Fibroblast of gingiva (primary cell): ENCODE measurements at regions not wholly inside any gene's neighbourhood (a gene's known extent, or its start where the extent isn't known, plus 50 kb on each side); places are given as distances from the start of the nearest gene placed in this dataset.
A peak's percentile ranks its signal among the peaks of the same experiment; 100 is the strongest.

ENCODE experiments used
- DNase-seq: peaks from one replicate; pipeline ENCODE4 v3.0.0-alpha.2; 2011; ENCODE audit warnings: low read depth

DNA sequence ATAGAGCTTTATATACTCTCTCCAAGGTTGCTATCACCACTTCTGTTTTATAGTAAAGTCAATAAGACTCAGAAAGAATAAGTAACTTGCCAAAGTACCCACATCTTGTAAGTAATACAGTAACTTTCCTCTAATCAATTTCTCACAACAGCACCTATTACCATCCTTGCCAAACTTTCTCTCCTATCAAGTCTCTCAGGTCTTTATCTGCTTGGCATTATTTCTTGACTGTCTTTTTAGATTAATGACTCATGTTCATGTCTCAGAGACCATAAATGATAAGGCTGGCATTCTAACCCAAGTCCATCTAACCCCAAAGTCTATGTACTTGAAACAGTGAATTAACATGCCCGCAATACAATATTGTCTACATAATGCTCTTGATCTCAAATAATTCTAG lies 618.0 kb upstream of the ZEB2 start:
- DNase-seq, result no peak

- no peak for DNase-seq
These were observed 617.3 kb upstream of the ZEB2 start for GRCh38 chr2:145137211-145137610.

DNA sequence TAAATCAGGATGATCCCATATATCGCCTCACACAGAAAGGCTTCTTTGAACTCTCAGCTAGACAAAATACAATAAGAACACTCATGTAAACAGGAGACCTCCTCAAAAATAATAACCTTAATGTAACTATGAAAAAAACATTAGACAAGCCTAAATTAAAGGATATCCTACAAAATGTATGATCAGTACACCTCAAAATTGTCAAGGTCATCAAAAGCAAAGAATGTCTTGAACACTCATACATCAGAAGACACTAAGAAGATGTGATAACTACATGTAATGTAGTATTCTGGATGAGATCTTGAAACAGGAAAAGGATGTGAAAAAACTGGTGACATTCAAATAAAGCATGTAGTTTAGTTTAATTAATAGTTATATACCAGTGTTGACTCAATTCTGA lies 616.8 kb upstream of the ZEB2 start:
- no peak for DNase-seq

DNA sequence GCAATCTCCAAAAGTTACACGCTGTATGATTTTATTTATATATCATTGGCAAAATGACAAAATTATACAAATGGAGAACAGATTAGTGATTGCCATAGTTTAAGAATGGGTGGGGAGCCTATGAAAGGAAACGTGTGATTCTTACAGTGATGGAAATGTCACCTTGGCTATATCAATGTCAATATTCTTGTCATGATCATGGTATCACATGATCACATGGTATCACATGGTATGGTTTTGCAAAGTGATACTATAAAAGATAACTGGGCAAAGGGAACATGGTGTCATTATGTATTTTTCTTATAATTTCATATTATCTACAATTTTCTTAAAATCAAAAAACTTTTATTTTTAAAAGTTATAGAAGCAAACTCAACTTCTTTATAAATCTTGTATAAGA lies 606.2 kb upstream of the ZEB2 start:
- no peak for DNase-seq

DNA sequence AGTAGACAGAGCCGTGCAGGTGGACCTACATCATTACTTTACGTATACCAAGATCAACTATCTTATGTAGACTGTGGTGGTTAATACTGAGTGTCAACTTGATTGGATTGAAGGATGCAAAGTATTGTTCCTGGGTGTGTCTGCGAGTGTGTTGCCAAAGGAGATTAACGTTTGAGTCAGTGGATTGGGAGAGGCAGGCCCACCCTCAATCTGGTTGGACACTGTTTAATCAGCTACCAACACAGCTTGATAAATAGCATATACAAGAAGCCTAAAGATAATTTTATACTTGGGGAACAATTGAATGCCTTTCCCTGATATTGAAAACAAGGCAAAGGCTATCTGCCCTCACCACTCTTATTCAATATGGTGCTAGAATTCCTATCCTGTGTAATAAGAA lies 604.2 kb upstream of the ZEB2 start:
- DNase-seq, result no peak

GRCh38 chr2:145123606-145124005 lies 603.7 kb upstream of the ZEB2 start:
- no peak for DNase-seq

DNA sequence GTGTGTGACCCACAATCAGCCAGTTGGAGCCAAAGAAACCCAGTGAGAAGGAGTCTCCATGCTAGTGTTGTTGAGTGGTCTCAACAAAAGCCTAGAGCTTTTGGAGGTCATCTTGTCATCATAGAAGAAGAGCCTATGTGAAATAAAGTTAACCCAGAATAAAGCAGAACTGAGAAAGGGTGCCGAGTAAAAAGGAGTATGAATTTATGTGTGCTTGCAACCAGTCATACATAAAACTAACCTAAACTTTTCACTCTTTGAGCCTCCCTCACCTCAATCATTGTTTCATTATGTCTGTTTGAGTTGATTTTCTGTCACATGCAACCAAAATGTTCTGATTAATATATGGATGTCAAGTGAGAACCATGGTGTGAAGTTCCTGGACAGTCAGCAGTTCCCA lies 599.3 kb upstream of the ZEB2 start:
- no peak for DNase-seq

DNA sequence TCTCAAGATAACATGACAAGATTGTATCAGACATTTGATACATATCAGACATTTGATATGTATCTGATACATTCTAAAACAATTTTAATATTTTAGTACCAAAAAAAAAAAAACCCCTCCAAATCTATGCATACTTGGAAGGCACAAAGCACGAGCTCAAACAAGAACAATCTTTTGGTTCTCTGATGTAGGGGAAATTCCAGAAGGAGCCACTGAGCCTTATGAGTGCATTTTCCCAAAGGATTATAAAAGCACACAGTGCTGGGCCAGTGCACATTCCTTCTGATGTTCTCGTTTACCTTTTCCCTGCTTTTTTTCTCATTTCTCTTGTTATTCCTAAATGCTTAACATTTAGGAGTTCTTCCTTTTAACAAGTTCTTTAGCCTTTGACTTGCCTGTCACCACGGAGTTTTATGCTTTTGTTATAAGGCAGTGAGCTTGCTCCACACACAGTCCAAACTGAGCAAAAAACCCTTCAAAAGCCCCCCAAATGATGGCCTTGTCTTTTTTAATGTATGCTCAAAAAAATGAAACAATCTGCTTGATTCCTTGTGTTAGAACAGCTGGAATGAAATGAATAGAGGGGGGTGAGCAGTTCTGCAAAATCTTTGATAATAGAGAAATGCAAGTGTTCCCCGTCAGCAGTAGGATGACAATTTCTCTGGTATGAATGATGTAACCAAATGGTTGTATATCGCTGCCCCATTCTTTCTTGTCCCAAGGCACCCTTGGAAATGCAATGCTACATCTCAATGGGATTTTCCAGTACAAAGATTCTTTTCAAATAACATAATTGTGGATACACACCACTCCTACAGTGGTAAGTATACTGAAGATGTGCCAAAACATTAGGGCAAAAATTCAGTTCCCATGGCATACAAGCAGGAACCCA lies 597.2 kb upstream of the ZEB2 start:
- no peak for DNase-seq

DNA sequence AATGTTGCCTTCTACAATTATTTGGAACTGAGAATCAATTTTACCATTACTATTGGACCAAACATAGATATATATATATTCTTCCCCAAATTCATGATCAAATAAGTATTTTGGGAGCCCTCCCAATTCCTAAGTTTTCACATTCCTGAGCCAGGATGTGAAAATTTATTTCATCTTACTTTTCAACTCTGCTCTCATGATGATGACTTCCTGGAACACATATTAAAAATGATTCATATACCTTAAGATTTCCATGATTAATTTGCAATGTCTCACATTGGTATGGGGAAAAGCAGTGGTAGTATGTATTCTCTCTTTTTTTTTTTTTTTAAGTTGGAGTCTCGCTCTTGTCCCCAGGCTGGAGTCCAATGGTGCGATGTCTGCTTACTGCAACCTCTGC lies 596.1 kb upstream of the ZEB2 start:
- no peak for DNase-seq

DNA sequence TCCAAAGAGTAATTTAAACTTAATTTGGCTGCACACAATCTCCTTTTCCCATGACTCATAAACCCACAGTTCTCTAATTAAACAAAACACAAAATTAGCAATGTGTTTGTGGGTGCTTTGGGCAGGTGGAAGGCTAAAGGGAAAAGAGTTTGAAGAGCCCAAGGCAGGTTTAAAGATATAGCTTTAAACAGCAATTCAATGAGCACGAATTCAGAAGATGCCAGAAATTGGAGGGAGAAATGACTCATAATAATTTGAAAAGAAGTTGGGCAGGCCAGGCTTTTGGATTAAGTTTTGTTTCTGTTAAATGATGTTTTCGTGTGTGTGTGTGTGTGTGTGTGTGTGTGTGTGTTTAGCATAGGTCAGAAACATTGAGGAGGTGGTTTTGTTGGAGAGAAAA lies 594.8 kb upstream of the ZEB2 start:
- DNase-seq, result peak; percentile 12

DNA sequence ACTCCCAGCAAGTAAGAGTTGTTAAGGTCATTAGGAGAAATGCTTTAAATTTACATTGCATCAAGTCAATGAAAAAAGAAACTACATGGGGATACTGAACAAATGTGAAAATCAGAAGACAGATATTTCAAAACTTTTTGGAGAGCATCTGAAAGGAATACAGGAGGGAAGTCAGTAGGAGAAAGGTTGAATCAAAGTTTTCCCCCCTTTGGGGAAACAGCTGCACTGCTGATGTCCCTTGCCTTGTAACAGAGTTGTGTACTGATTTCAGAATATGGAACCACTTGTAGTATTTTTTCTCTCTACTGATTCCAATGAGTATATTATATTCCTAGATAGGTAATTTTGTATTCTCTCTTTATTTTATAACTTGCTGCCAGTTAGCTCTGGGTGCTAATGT lies 592.5 kb upstream of the ZEB2 start:
- no peak for DNase-seq

DNA sequence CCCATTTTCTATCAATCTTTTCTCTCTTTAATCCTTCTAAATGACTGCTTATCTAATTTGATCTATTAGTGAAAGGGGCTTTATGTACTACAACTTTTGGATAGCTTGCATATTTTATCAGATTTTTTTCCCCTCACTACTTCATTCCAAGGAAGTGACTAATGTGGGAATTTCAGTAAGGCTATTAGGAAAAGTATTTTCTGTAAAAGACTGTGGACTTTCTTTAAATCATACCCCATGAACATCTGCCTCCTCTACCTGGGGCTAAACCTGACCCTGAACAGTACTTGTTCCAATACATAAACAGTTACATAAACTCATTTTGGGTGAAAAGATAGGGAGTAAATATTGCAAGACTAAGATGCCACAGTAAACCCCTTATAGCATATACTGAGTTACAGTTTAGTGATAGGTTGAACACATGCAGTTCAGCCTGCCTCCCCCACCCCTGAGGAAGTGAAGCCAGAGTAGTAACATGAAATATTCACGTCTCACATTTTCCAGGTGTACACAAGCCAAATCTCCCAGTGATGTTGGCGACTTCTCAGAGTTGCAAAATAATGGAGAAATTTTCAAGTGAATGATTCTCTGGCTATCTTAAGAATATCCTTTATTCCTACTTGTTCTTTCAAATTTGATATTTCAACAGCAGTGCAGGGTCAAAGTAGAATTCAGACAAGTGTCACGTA lies 590.9 kb upstream of the ZEB2 start:
- no peak for DNase-seq

DNA sequence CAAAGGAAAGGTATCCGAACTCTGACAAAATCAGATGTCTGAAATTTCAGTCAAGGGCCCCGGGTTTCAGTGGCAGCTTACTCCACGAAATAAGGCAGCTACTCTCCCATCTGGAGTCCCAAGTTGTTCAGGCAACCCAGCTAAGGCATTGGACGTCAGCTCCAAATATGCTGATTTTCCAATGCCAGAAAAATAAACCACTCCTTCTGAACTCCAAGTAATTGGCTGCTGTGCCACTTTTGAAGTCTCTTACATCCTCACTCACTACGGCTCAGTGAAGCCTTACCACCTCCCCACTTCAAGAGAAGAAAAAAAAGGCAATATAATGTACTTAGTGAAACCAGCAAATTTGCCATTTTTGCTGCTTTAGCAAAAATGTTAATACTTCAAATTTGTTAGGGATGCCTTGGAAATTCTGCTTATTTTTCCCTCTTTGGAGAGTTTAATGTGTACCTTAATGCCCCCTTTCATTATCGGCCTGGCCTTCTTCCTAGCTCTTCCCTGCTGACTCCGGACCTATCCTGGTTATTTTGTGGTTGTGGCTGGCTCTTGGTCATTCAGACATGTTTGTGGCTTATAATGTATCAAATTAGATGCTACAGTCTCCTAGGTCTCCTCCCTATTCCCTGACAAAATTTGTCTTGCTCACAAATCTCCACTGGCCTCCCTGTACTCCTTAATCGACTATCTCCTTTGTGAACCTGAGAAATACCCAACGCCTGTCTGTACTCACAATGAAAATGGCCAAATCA lies 589.2 kb upstream of the ZEB2 start:
- no peak for DNase-seq

DNA sequence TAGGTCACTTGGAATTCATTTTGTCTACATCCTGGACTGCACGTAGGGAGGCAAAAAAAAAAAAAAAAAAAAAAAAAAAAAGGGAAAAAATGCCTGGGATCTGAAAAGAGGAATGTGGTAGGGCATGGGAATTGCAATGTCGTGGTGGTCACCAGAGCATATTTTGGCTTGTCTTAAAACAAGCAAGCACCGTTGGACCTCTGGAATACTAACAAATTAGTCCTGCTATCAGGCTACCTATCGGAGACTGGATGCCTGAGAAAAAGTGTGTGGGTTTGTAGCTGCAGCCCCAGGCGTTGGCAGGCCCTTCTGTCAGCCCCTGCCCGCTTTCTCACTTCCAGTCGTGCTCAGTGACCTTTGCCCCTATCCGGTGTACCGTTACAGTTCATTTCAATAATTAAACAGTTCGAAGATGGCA lies 588.5 kb upstream of the ZEB2 start:
- no peak for DNase-seq

DNA sequence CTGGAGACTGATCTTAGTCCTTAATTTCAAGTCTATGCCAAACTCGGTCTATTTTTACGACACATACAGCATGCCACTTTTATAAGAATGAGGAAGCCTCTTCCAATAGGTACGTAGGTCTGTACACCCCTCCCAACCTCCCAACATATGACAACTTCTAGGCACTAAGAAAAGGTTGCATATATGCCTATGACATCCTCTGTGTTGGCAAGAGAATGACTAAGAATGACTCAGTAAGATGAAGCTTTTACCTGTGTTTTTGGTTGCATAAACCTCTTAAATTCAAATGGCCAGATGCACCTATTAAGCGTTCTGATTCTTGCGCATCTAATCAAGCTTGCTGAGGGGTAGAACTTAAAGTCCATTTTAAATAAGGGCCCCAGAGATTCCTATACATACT lies 586.4 kb upstream of the ZEB2 start:
- no peak for DNase-seq

DNA sequence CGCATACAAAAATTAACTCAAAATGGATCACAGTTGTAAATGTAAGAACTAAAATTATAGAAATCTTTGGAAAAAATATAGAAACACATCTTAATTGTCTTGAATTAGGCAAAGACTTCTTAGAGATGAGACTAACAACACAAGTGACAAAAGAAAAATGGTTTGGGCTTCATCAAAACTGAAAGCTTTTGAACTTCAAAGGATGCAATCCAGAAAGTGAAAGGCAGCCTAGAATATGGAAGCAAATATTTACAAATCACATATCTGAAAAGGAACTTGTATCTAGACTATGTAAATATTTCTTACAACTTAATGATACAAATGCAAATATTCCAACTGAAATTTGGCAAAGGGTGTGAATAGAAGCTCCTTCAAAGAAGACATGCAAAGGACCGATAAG lies 582.8 kb upstream of the ZEB2 start:
- no peak for DNase-seq

DNA sequence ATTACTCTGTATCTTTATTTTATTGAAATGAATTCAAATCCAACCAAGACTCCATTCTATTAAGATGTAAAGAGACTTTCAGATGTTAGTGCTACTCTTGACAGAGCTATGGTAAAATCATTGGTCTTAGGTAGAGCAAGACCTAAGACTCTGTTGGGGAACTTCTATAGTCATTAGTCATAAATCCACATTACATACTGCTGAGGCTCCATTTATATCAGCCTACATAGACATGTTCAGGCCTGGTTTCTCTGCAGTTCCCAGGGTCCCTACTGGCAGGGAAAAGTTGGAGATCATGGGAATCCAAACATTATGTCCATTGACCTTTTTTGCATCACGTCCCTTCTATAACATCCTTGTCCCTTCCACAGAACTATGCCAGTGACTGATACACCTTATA lies 580.4 kb upstream of the ZEB2 start:
- no peak for DNase-seq

DNA sequence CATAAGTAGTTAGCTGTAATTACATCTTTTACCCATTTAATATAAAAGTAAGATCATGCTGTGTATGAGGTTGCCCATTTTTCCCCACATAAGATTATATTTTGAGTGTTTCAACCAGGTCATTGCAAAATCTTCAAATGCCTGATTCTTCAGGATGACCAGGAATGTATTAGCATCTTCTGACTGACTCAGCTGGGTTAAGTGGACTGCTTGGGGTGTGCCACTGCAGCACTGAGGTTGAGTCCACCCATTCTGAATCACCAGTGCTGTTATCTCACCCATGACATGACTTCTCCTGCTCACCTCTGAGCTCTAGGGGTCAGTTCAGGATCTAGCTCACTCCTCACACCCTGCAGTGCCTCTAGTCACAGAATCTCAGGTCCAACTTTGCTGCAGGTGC lies 576.7 kb upstream of the ZEB2 start:
- no peak for DNase-seq

DNA sequence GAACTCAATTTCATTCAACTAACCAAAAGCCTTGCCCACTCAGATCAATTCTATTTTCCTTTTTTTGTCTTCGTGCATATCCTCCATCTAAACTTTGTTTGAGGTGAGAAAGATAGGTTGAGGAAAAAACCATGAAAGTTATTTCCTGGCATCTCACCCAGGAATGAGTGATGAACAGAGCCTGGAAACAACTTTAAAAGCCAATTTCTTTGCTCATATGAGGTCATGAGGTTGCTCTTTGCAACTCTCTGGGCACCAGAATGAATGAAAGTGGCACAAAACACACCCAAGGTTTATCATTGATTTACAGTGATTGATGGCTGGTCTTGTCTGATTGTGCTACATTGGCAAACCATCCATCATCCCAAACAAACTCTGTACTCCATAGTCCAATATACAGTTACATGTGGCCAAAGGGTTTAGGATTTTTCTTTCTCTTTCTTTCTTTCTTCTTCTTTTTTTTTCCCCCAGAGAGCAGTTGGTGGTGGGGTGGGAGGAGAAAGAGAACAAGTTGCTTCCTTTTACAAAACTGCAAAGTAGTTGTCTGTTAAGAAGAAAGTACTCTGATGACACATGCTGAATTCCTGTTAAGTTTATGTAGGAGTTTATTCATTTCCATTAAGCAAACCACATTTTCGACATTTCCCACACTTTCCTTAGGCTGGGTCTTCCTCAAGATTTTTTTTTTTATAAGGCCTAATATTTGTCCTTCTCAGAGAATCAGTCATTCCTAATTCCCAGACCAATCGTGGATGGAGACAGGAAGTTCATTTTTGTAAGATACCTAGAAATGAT lies 575.9 kb upstream of the ZEB2 start:
- DNase-seq, result peak; percentile 14

- no peak for DNase-seq
These were observed 574.5 kb upstream of the ZEB2 start for GRCh38 chr2:145094370-145094769.

GRCh38 chr2:145091967-145092366 lies 572.0 kb upstream of the ZEB2 start:
- no peak for DNase-seq
